ENCODE measurements at regions not wholly inside any gene's neighbourhood (a gene's known extent, or its start where the extent isn't known, plus 50 kb on each side); places are given as distances from the start of the nearest gene placed in this dataset.
"Not testable (repeated sequence)": the region's sequence is repeated elsewhere in the genome, so short reads cannot be mapped to it uniquely, and the experiment has no call there.

GRCh38 chr4:98828801-98829200 is 100.1 kb downstream of the EIF4E start:
- no peak for DNase-seq (ENCODE audit: low read depth)
- TF ChIP-seq, protein P1, sequence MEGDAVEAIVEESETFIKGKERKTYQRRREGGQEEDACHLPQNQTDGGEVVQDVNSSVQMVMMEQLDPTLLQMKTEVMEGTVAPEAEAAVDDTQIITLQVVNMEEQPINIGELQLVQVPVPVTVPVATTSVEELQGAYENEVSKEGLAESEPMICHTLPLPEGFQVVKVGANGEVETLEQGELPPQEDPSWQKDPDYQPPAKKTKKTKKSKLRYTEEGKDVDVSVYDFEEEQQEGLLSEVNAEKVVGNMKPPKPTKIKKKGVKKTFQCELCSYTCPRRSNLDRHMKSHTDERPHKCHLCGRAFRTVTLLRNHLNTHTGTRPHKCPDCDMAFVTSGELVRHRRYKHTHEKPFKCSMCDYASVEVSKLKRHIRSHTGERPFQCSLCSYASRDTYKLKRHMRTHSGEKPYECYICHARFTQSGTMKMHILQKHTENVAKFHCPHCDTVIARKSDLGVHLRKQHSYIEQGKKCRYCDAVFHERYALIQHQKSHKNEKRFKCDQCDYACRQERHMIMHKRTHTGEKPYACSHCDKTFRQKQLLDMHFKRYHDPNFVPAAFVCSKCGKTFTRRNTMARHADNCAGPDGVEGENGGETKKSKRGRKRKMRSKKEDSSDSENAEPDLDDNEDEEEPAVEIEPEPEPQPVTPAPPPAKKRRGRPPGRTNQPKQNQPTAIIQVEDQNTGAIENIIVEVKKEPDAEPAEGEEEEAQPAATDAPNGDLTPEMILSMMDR (IDR thresholded peaks at IDR 0.05; ENCODE audit: low read length, missing control alignments) = no peak
- no peak overlapping the region for H3K4me3 ChIP-seq (replicated peaks; ENCODE audit: low read depth, low read length)

DNA sequence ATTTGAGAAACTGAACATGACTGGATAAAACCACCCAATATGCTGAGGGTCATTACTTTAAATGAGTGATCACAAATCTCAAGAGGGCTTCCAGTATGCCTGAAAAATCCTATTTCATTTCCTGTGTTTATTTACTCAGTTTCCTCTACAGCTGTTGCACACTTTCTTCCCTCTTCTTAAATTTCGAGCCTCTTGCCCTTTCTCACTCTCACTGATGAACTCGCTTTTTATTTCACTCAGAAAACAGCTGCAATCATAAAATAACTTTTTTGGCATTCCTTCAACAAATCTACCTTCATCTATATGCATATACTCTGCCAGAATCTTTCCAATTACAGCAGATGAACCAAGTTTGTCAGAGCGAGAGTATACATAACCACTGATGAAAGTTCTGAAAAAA is 101.3 kb downstream of the EIF4E start:
- H3K4me3 ChIP-seq (replicated peaks; ENCODE audit: low read depth, low read length) = no peak overlapping the region
- no peak for DNase-seq (ENCODE audit: low read depth)

DNA sequence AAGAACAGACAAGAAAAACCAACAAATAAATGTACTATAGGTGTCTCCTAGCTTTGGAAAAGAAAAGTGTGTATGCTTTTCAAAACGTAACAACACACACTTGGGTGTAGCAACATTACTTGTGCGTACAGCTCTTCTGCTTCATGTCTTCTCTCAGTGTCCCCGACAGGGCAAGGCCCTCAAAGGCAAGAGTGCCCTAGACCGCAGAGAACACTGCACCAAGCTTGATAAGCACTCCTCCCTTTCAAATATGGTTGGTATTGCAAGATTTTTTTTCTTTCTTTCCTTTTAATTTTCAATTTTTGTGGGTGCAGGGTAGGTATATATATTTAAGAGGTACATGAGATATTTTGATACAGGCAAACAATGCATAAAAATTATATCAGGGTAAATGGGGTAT is 106.8 kb downstream of the EIF4E start:
- no peak for DNase-seq (ENCODE audit: low read depth)
- TF ChIP-seq, protein P1 (IDR thresholded peaks at IDR 0.05; ENCODE audit: low read length, missing control alignments) = no peak
- H3K4me3 ChIP-seq (replicated peaks; ENCODE audit: low read depth, low read length) = no peak overlapping the region

More for the DNA sequence above, 101.3 kb downstream of the EIF4E start:
- TF ChIP-seq, protein P1 (IDR thresholded peaks at IDR 0.05; ENCODE audit: low read length, missing control alignments) = no peak

DNA sequence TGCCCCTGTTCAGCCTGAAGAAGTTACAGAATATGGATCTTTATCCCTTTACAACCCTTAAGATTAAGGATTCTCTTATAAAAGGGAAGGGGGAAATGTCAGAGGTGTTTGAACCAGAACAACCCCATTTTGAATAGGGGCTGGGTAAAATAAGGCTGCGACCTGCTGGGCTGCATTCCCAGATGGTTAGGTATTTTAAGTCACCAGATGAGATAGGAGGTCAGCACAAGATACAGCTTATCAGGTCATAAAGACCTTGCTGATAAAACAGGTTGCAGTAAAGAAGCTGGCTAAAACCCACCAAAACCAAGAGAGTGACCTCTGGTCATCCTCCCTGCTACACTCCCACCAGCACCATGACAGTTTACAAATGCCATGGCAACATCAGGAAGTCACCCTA is 110.8 kb downstream of the EIF4E start:
- not testable (repeated sequence) for DNase-seq (ENCODE audit: low read depth); H3K4me3 ChIP-seq (replicated peaks; ENCODE audit: low read depth, low read length)

GRCh38 chr4:98816816-98817215 is 112.1 kb downstream of the EIF4E start:
- DNase-seq (ENCODE audit: low read depth) = no peak
- TF ChIP-seq, protein P1 (IDR thresholded peaks at IDR 0.05; ENCODE audit: low read length, missing control alignments) = no peak

DNA sequence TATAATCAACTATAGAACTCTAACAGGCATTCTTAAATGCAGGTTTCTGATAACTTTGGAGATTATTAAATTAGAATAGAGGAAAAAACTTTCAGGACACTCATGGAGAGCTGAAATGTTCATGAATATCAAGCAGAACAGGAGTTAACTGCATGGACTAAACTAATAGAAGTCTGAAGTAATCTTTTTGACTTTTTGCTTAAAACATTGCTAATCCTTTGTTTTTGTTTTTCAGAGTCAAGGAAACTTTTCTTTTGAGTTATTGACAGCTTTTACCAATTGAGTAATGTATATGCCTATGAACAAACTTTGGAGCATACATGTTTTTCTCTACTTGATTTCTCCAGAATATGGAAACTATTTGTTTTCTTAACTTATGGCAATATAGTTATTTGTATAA is 112.5 kb downstream of the EIF4E start:
- TF ChIP-seq, protein P1 (IDR thresholded peaks at IDR 0.05; ENCODE audit: low read length, missing control alignments) = no peak
- no peak for DNase-seq (ENCODE audit: low read depth)
- H3K4me3 ChIP-seq (replicated peaks; ENCODE audit: low read depth, low read length) = no peak overlapping the region

More at GRCh38 chr4:98816816-98817215, 112.1 kb downstream of the EIF4E start:
- no peak overlapping the region for H3K4me3 ChIP-seq (replicated peaks; ENCODE audit: low read depth, low read length)

GRCh38 chr4:98804403-98804802 is 124.5 kb downstream of the EIF4E start:
- no peak for DNase-seq (ENCODE audit: low read depth)
- TF ChIP-seq, protein P1 (IDR thresholded peaks at IDR 0.05; ENCODE audit: low read length, missing control alignments) = no peak
- no peak overlapping the region for H3K4me3 ChIP-seq (replicated peaks; ENCODE audit: low read depth, low read length)

All from fibroblast of pulmonary artery (primary cell).